GM18861 (cell line): ENCODE measurements at regions not wholly inside any gene's neighbourhood (a gene's known extent, or its start where the extent isn't known, plus 50 kb on each side); places are given as distances from the start of the nearest gene placed in this dataset.
A peak's percentile ranks its signal among the peaks of the same experiment; 100 is the strongest.
"Not testable (repeated sequence)": the region's sequence is repeated elsewhere in the genome, so short reads cannot be mapped to it uniquely, and the experiment has no call there.

Experiments
- ATAC-seq: cut with Tn5 transposase; IDR thresholded peaks from one replicate; pipeline ENCODE4 v1.9.1; 2021; ENCODE audit not compliant: unreplicated experiment

GRCh38 chr9:31168161-31168560 lies 1216.3 kb upstream of the ACO1 start:
- no peak for ATAC-seq

- no peak for ATAC-seq
Observed at GRCh38 chr9:31174681-31175080, 1209.8 kb upstream of the ACO1 start.

- no peak for ATAC-seq
Observed at GRCh38 chr9:31183866-31184265, 1200.6 kb upstream of the ACO1 start.

- no peak for ATAC-seq
Observed at GRCh38 chr9:31185831-31186230, 1198.6 kb upstream of the ACO1 start.

GRCh38 chr9:31188496-31188895 lies 1195.9 kb upstream of the ACO1 start:
- no peak for ATAC-seq

GRCh38 chr9:31210978-31211570 lies 1173.4 kb upstream of the ACO1 start:
- no peak for ATAC-seq

- ATAC-seq = not testable (repeated sequence)
Observed at GRCh38 chr9:31229976-31230375, 1154.5 kb upstream of the ACO1 start.

- no peak for ATAC-seq
Observed at GRCh38 chr9:31232485-31232884, 1152.0 kb upstream of the ACO1 start.

- no peak for ATAC-seq
Observed at GRCh38 chr9:31236344-31236743, 1148.1 kb upstream of the ACO1 start.

- no peak for ATAC-seq
Observed at GRCh38 chr9:31243386-31243785, 1141.1 kb upstream of the ACO1 start.

- ATAC-seq = no peak
Observed at GRCh38 chr9:31248156-31248555, 1136.3 kb upstream of the ACO1 start.

- no peak for ATAC-seq
Observed at GRCh38 chr9:31251386-31251785, 1133.1 kb upstream of the ACO1 start.

- ATAC-seq = no peak
Observed at GRCh38 chr9:31253800-31254762, 1130.4 kb upstream of the ACO1 start.

- ATAC-seq = no peak
Observed at GRCh38 chr9:31255211-31255610, 1129.2 kb upstream of the ACO1 start.

GRCh38 chr9:31259824-31260223 lies 1124.6 kb upstream of the ACO1 start:
- no peak for ATAC-seq

GRCh38 chr9:31272456-31273295 lies 1111.8 kb upstream of the ACO1 start:
- ATAC-seq = no peak

- ATAC-seq = no peak
Observed at GRCh38 chr9:31275419-31275818, 1109.0 kb upstream of the ACO1 start.

GRCh38 chr9:31290731-31291130 lies 1093.7 kb upstream of the ACO1 start:
- ATAC-seq = no peak

- peak; percentile 57 for ATAC-seq
Observed at GRCh38 chr9:31302620-31303418, 1081.6 kb upstream of the ACO1 start.

GRCh38 chr9:31304576-31304975 lies 1079.9 kb upstream of the ACO1 start:
- no peak for ATAC-seq

GRCh38 chr9:31314241-31314640 lies 1070.2 kb upstream of the ACO1 start:
- no peak for ATAC-seq
